Activated CD8-positive, alpha-beta memory T cell treated with anti-CD3 and anti-CD28 coated beads for 4 hours (primary cell): ENCODE measurements at regions not wholly inside any gene's neighbourhood (a gene's known extent, or its start where the extent isn't known, plus 50 kb on each side); places are given as distances from the start of the nearest gene placed in this dataset.
"Not testable (repeated sequence)": the region's sequence is repeated elsewhere in the genome, so short reads cannot be mapped to it uniquely, and the experiment has no call there.

ENCODE experiments used
- DNase-seq, 2 donors: peaks; one replicate each; pipeline ENCODE4 v3.0.0-alpha.2; 2020; ENCODE audit warnings: low read depth in 2 of 2

DNA sequence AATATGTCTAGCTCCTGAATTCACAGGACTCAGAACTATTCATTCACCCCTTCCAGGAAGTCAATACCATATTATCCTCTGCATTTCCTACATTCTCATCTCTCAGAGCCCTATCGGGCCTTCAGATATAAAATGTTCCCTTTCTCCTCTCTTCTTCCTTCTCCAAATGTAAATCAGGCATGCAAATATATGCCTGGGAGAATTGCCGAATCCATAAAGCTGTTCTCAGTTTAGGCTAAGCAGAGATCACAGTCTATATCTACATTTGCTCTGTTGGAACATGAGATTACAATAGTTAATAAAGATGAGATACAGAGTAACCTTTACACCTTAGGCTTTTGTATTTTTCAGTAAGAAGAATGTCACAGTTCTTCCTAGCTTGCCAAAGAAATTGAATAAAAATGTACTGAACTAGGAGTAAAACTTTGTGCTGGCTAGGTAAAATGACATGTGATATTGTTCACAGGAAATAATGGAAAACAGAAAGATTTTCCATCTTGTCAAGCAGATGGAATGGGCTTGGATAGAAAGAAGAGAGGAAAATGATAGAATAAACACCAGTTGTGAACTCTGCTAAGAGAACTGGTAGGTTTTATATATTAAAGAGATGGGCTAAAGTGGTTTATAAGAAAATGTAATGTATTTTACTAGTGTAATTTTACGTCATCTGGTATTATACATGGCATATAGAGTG is 161.5 kb downstream of the NRIP1 start:
- no peak for DNase-seq

DNA sequence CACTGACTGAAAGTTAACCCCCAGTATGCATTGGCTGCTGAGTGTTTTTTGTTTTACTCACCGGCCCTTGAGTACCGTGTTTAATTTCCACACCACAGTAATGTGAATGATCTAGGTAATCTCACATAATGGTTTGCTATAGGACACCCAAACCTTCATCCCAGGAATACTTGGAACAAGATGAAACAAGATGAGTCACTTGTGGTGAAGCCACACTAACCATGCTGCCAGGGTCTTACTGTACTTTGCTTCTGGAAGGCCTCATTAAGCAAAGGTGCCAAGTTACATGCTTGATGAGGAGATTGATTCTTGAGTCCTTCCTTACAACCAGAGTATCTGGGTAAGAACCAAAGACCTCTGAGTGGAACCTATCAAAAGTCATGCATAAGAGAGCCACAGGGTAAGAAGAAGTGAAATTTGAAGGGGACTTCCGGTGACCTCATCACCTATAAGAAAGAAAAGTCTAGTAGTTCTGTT is 163.3 kb downstream of the NRIP1 start:
- DNase-seq = no peak

DNA sequence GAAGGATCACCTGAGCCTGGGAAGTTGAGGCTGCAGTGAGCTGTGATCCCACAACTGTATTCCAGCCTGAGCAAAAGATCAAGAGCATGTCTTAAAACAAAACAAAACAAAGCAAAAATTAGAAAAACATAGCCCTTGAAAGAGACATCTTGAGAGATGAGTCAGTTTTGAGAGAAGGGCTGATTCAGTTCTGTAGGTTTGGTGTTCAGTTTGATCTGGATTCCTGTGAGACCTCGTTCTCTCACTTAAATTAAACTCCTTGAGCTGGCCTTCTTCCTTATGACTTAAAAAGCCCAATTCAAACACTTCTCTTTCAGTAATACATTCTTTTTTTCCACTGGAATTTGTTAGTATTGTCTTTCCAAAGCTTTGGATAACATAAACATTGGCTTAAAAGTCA is 164.2 kb downstream of the NRIP1 start:
- DNase-seq = no peak

DNA sequence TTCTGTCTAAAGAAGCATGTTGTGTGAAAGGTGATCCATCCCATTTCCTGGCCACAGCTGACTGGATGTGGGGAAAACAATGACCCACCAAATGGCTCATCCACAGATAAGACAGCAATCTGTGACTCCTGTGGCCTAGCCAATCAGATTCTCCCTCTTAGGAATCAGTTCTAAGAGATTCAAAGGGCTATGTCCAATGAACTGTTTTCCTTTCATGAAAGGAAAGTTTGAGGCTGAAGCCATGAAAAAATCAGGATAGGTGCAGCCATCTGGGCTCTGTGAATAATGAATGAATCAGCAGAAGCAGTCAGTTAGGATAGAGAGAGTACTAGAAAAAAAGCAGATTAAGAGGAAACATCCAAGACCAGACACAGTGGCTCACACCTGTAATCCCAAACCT is 164.7 kb downstream of the NRIP1 start:
- DNase-seq = no peak

DNA sequence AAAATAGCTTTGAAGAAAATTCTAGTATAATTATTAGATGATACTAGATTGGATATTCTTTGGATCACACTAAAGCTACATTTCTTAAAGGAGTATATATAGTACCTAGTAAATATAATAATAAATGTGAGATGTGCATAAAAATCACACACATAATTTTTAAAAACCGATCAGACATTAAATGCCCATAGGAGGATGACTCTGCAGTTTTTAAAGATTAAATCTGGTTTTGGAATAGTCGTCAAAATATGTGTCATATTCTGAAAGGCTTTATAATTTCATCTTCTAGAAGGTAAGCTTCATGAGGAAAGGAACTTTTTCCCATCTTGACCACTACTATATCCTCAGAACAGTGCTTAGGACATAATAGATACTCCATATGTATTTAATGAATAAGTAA is 169.0 kb downstream of the NRIP1 start:
- no peak for DNase-seq

DNA sequence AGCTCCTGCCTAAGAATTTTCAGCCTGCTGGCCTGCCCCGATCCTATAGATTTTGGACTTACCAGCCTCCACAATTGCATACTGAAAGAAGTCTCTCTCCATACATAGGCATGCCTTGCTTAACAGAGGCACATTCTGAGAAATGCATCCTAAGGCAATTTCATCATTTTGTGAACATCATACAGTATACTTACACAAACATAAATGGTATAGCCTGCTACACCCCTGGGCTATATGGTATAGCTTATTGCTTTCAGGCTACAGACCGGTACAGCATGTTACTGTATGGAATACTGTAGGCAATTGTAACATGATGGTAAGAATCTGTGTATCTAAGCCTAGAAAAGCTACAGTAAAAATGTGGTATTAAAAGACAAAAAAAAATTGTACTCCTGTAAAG is 174.7 kb downstream of the NRIP1 start:
- no peak for DNase-seq

DNA sequence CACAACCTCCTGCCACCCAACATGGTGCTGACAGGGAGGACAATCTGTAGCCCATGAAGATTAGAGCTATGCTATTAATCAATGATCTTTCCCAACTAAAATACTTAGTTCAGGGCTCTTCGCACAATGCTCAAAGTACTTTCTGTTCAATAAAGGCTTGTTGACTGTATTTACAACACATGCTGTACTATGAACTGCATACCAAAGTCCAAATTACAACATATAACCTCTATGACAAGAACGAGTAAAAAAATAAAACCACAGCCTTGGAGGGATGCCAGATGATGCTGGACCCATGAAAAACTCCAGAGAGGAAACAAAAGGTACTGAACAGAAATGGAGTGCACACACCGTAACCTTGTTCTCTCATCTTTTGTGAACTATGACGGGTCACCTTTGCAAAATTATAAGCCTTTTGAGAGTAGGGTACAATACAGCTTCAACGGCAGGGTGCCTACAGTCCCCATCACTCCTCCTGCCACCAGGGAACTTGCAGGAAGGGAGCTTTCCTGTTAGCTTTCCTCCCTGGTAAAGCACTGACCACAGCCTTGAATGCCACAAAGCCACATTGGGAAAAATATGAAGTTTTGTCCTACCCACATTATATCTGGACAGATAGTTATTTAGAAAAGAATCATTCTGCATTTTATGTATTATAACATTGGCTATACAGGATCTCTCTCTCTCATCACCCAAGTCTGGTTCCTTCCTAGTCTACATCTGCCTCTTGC is 175.6 kb downstream of the NRIP1 start:
- no peak for DNase-seq

DNA sequence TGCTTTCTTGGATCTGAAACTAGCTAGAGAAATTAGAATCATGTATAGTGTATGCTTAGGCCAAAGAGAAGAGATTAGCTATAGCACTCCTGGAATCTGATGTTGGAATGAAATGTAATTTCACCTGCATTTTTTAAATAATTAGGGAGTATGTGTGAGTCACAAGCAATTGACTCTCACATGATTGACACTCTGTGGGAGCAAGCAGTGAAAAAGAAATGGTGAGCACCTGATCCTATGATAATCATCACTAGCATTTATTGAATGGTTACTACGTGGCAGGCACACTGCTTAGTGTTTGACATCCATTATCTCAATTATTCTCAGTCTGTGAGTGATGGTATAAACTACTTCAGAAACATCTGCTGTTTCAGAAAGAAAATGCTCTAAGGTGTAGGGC is 176.6 kb downstream of the NRIP1 start:
- no peak for DNase-seq

DNA sequence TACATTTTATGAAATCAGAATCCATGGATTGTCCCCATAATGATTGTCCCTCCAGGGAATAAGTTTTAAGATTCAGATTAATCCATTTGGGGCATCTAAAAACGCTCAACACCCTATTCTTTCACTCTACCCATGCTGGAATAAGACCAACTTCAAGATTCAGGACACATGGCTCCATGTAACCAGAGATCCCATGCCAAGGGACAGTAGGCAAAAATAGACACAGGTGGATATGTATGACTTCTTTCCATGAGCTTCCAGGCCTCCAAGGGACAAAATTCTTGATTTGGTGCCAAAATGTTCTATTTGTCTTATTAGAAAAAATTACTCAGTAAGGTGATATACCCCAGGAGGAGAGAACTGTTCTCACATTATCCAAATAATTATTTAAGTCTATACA is 178.8 kb downstream of the NRIP1 start:
- no peak for DNase-seq

DNA sequence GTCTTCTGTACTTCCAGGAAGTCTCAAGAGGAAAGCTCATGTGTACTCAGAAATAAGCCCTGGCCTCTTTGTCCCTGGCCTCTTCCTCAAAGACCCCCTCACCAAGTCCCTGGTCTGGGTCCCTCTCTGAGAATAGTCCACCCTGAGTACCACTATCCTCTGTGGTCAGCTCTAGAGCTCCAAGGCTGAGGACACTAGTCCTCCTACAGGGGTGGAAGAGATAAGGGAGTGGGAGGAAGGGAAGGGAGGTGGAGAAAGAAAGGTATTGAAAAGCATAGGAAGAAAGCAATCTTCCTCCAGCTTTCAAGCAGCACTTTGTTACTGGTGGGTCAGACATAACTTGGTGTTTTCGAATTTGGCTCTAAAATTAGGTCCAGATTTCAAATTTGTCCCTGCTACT is 181.4 kb downstream of the NRIP1 start:
- DNase-seq = no peak

DNA sequence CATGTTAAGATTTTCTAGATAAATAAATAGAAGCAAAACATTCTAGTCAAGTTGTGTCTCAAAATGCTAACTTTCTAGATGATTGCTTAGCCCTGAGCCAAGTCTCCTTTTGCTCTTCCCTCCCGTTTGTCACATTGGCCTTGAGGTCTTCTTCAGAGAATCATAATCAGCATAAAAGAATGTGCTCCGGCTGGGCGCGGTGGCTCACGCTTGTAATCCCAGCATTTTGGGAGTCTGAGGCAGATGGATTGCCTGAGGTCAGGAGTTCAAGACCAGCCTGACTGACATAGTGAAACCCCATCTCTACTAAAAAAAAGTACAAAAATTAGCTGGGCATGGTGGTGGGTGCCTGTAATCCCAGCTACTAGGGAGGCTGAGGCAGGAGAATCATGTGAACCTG is 182.3 kb downstream of the NRIP1 start:
- not testable (repeated sequence) for DNase-seq

DNA sequence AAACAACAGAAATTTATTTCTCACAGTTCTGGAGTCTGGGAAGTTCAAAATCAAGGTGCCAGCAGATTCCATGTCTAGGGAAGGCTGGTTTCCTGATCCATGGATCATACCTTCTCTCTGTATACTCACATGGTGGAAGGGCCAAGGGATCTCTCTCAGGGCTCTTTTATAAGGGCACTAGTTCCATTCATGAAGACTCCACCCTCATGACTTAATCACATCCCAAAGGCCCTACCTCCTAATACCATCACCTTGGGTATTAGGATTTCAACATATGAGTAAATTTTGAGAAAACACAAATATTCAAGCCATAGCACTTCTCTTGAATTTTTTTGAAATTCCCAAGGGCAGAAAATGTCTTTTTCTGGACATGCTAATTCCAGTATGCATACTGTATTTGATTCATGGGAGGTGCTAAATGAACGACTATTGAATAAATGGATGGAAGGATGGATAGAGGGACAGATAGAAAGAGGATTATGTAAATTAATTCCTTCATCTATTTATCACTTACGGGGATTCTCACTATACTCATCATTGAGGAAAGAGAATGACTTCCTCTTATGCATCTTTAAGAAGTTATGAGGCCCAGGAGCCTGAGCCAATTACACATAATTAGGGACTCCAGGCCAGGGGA is 182.8 kb downstream of the NRIP1 start:
- no peak for DNase-seq

DNA sequence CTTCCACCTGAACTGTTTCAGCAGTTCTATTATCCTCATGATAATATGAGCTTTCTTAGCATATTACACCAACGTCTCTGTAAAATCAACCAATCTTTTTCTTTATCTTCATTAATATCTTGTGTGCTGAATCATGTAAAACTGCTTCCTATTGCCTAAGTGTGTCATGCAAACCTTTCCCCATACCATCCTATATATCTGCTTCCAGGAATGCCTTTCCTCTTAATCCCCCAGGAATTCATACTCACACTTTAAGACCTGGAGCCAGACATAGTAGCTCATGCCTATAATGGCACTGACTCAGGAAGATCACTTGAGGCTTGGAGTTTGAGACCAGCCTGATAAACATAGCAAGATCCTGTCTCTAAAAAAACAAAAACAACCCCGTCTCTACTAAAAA is 183.9 kb downstream of the NRIP1 start:
- no peak for DNase-seq

DNA sequence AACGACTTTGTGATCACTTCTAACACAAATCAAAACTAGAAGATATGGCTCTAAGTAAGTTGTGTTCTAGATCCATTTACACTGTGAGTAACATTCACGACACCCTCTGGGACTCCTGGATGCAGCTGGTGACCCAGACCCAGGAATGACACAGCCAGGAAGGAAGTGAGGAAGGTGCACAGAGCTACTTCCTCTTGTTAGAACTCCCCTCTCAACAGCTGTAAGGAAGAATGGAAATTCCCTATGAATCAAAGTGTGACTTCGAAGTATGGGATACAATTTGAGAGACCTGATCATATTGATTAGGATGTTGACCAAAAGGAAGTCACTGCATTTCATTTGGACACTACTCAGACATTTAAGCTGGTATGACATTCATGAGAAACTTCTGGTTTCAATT is 185.3 kb downstream of the NRIP1 start:
- DNase-seq = no peak

DNA sequence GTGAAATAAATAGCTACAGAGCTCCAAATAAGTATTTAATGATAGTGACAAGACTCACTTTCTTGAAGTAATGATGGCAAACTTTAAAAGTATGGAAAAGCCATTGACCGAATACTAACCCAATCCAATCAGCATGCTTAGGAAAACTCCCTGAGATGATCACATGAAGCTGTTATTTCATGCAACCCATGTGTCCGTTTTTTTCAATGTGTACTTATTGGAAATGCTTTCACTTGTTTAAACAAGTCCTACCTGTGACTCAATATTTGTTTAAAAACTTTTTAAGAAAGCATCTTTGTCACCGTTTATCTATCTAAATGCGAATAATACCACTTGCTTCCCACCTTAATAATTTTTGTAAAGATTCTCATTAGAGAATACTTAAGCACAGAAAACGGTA is 185.8 kb downstream of the NRIP1 start:
- no peak for DNase-seq

DNA sequence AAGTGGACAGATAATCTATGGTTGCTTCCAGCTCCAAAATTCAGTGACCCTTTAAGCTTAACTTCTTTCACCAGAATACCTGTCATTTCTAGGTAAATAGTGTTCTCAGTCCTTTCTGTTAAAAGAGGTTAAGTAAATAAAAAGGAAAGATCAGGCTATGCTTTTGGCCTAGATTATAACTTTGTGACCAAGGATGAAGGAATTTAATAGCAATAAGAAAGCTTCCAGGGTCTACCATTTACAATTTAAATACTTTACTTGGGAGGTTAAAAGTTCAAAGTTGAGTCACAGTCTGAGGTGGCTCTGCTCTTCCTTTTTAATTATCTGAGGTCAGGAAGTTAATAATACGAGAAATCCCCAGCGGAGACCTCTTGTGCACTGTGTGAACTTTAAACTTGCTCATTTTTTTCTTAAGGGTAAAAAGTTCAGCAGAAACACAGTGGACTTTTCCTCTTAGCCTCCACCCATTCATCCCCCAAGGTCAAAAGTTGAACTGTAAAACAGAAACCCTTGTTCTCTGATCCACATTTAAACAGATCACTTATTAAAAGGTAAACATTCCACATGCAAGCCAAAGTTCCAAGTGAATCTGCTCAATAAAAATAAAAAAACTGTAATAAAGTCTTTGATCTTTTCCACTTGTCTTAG is 187.1 kb downstream of the NRIP1 start:
- DNase-seq = no peak

DNA sequence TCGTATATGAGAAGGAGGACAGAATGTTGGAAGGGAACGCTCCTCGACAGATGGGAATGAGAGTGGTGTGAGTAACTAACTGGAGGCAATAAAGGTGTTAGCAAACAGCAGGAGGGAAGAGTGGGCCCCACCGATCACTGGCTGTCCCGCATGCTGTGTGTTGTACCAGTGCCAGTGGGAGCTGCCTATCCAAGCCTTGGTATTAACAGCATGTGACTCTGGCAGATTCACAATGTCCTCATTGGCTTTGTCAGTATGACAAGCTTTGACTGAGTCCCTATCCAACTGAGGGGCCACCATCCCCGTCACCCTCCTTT is 188.3 kb downstream of the NRIP1 start:
- no peak for DNase-seq

DNA sequence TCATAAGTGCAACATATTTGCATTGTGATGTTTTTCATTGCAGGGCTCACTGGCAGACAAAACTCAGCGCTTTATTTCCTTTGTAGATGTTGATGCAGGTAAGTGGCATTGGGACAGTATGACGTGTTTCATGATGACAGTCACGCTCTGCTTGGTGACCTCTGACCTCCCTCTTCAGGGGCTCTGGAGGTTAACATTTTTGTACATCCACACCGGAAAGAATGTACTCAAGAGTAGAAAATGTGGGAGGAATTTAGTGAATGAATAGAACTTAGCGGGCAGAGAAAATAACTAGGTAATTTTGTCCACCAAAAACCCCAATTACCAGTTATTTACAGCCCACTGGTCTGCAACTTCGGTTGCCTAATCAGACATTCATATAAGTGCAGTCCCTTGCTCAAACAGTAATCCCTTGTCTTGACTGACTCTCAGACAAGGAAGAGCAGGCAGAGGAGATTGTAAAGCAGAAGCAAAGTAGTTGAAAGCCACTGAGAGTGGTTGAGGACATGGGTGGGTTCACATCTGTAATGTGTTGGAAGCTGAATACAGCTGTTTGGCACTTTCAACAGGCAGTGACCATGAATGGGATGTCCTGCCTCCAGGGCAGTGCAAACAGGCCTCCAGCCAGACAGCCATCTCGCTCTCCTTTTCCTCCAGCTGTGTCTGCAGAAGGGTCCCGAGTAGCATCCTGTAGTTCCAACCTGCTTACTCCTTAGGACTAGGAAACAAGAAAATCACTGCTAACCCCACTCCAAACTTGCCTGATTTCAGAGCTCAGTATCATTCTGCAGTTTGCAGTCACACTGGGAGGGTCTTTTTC is 188.9 kb downstream of the NRIP1 start:
- DNase-seq = no peak

DNA sequence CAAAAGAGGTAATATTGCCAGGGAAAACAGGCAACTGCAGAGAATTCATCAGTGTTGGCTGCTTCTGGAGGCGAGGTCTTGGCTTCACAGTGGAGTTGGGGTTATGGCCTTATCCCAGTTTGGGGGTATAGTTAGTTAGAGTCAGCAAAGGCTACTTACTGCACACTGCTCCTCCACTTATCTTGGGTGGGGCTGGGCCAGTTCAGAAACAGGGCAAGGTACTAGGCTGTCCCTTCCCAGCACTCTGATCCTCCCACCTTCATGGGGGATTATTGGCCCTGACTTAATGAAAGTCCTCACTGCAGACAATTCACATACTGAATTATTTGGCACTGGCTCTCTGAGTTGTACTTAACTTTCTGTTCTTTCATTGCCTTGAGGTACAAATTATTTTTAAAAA is 189.6 kb downstream of the NRIP1 start:
- DNase-seq = no peak

DNA sequence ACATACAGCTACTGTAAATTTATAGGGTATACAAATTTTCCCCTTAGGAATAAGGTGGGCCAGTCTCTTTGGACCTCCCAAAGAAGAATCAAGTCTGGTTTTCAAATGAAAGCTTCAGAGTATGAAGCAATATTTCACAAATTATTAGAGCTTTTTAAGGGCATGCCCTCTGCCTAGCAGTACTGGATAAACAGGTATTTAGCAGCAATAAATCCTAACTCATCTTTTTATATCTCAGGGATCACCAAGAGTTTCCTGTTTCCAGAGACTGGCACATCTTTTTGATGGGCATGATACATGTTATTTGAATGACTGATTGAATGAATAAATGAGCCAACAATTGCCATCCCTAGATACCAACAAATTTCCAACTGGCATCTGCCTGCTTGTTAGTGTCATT is 190.4 kb downstream of the NRIP1 start:
- no peak for DNase-seq

DNA sequence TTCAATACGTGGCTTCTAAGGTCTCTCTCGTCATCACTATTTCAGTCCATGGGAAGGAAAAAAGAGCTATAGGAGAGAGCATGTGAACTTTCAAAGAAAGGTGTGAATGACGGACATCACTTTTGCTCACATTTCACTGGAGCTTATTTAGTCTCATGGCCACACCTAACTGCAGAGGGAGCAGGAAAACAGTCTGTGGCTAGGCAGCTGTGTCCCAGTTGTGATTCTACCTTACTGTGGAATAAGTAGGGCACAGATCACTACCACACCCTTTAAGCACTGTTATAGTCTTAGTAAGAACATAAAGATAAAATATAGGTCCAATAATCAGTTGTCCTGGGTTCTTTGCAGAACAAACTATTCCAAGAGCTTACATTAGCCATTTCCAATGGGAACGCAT is 192.9 kb downstream of the NRIP1 start:
- no peak for DNase-seq

DNA sequence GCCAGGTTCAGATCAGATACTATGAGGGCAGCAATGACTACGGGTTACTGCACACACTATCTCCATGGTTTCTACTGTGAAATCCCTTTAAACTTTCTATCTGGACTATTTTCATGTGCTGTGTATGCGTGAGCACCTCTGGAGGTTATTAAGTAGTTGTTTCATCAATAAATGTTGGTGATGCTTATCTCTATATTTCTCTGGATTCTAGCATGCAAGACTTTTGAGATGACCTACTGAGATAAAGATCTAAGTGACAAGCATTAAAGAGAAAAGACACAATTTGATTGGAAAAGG is 194.0 kb downstream of the NRIP1 start:
- DNase-seq = no peak
